PC-3 (cell line): ENCODE measurements at regions not wholly inside any gene's neighbourhood (a gene's known extent, or its start where the extent isn't known, plus 50 kb on each side); places are given as distances from the start of the nearest gene placed in this dataset.

Experiments
- ATAC-seq: fragments of 200-7000 bp; cut with Tn5 transposase; 2 replicates; pipeline ENCODE4 v1.9.1; 2020; ENCODE audit warnings: mild to moderate bottlenecking, moderate library complexity
- BruUV-seq: library from RNA; stranded (reverse); fragments of 400-500 nt; replicated peaks from 2 replicates; lab custom pipeline; 2021; lab: Mats Ljungman, UMichigan
- CTCF ChIA-PET: fragments of 300-600 bp; sonication (Branson Sonifier 250); formaldehyde crosslinking; loops from one replicate; lab custom pipeline; 2022; ENCODE audit warnings: antibody characterized with exemption; lab: Charles Lee
- POLR2A ChIA-PET: fragments of 300-600 bp; sonication (Branson Sonifier 250); formaldehyde crosslinking; loops from one replicate; lab custom pipeline; 2022; ENCODE audit warnings: antibody characterized with exemption; ENCODE audit not compliant: unreplicated experiment; lab: Charles Lee
- DNase-seq: peaks from one replicate; pipeline ENCODE4 v3.0.0-alpha.2; 2015
- H2AFZ ChIP-seq: fragments of 300-600 bp; sonication (generic); 2 replicates; pipeline ENCODE4 v1.6.0; 2016; ENCODE audit warnings: antibody characterized with exemption, low read length
- H3F3A ChIP-seq: fragments of 300-600 bp; sonication (generic); one replicate; pipeline ENCODE4 v1.6.0; 2017; ENCODE audit warnings: antibody characterized with exemption, low read length, control low read depth, mild to moderate bottlenecking; ENCODE audit not compliant: unreplicated experiment
- H3K27ac ChIP-seq: fragments of 300-600 bp; sonication (generic); 2 replicates; pipeline ENCODE4 v1.5.1; 2016; ENCODE audit warnings: mild to moderate bottlenecking, low read length
- H3K27me3 ChIP-seq: fragments of 300-600 bp; sonication (generic); 2 replicates; pipeline ENCODE4 v1.6.1; 2016; ENCODE audit warnings: low read length, mixed read lengths
- H3K36me3 ChIP-seq: fragments of 300-600 bp; sonication (generic); 2 replicates; pipeline ENCODE4 v1.6.1; 2016; ENCODE audit warnings: low read depth, mixed run types, low read length, mixed read lengths
- H3K4me1 ChIP-seq: fragments of 300-600 bp; sonication (generic); 2 replicates; pipeline ENCODE4 v1.5.1; 2016; ENCODE audit warnings: low read length; ENCODE audit not compliant: insufficient read depth
- H3K4me2 ChIP-seq: fragments of 300-600 bp; sonication (generic); 2 replicates; pipeline ENCODE4 v1.6.0; 2016; ENCODE audit warnings: low read length
- H3K4me3 ChIP-seq: fragments of 300-600 bp; sonication (generic); 2 replicates; pipeline ENCODE4 v1.5.1; 2016; ENCODE audit warnings: mild to moderate bottlenecking, low read length, mixed read lengths
- H3K79me2 ChIP-seq: fragments of 300-600 bp; sonication (generic); 2 replicates; pipeline ENCODE4 v1.6.1; 2017; ENCODE audit warnings: low read length, mixed read lengths
- H3K9ac ChIP-seq: fragments of 300-600 bp; sonication (generic); 2 replicates; pipeline ENCODE4 v1.6.0; 2016; ENCODE audit warnings: mild to moderate bottlenecking, low read length
- H3K9me2 ChIP-seq: fragments of 300-600 bp; sonication (generic); replicated peaks from 2 replicates; pipeline ENCODE4 v1.6.1; 2016; ENCODE audit warnings: mixed run types, low read length, mixed read lengths
- H3K9me3 ChIP-seq: fragments of 300-600 bp; sonication (generic); 2 replicates; pipeline ENCODE4 v1.6.1; 2016; ENCODE audit warnings: low read length, mixed read lengths
- H4K20me1 ChIP-seq: fragments of 300-600 bp; sonication (generic); 2 replicates; pipeline ENCODE4 v1.6.1; 2016; ENCODE audit warnings: low read length, mixed read lengths
- EZH2 ChIP-seq: fragments of 300-600 bp; sonication (generic); IDR thresholded peaks from one replicate; pipeline ENCODE4 v1.6.1; 2017; ENCODE audit warnings: antibody characterized with exemption, mild to moderate bottlenecking, low read length; ENCODE audit not compliant: unreplicated experiment
- EZH2phosphoT487 ChIP-seq: fragments of 300-600 bp; sonication (generic); IDR thresholded peaks from 2 replicates; pipeline ENCODE4 v1.6.1; 2018; ENCODE audit warnings: mild to moderate bottlenecking, antibody characterized with exemption, low read length, borderline replicate concordance
- intact Hi-C: fragments of 100-400 bp; cut with micrococcal nuclease; formaldehyde crosslinking; loops from 2 replicates; pipeline ENCODE4 v1.9.0; 2023
- TF ChIP-seq, protein P1 (sequence below): fragments of 300-600 bp; sonication (generic); conservative IDR thresholded peaks from 2 replicates; pipeline ENCODE4 v1.5.1; 2017; ENCODE audit warnings: antibody characterized with exemption, low read depth, mild to moderate bottlenecking, low read length

DNA sequence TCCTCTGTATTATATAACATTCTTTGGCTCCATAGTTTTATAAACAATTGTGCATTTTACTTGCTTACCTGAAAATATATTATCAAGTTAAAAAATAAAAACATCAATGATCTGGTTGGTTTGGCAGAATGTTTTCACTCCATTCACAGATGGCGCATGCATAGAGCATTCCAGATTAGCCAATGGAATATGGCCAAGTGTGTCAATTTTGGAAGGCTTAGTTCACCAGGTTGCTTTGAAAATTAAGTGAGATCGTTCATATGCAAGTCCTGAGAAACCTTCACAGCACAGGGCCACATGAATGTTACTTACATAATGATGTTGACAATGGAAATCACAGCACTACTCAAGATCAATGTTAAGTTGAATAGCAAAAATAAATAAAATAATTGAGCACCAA lies 335.7 kb downstream of the GRB14 start:
- no peaks in the 10 kb centered on the region for H3K4me1 ChIP-seq
- H3K4me3 ChIP-seq = no peak overlapping the region
- H3K9me3 ChIP-seq = no peaks in the 10 kb centered on the region
- no peak overlapping the region for H2AFZ ChIP-seq
- H3F3A ChIP-seq = no peaks in the 10 kb centered on the region
- DNase-seq (no peak), ATAC-seq (no peak)
- H3K27ac ChIP-seq = no peak overlapping the region
- H3K27me3 ChIP-seq = peaks cover 11% of the 10 kb centered on the region; the same call in 1 of the 2 replicates
- TF ChIP-seq EZH2phosphoT487 (no peak), EZH2 (no peak)
- TF ChIP-seq, protein P1, sequence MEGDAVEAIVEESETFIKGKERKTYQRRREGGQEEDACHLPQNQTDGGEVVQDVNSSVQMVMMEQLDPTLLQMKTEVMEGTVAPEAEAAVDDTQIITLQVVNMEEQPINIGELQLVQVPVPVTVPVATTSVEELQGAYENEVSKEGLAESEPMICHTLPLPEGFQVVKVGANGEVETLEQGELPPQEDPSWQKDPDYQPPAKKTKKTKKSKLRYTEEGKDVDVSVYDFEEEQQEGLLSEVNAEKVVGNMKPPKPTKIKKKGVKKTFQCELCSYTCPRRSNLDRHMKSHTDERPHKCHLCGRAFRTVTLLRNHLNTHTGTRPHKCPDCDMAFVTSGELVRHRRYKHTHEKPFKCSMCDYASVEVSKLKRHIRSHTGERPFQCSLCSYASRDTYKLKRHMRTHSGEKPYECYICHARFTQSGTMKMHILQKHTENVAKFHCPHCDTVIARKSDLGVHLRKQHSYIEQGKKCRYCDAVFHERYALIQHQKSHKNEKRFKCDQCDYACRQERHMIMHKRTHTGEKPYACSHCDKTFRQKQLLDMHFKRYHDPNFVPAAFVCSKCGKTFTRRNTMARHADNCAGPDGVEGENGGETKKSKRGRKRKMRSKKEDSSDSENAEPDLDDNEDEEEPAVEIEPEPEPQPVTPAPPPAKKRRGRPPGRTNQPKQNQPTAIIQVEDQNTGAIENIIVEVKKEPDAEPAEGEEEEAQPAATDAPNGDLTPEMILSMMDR = no peak
- ChIA-PET CTCF (no interaction called here), POLR2A (no interaction called here)
- H4K20me1 ChIP-seq = no peaks in the 10 kb centered on the region
- H3K36me3 ChIP-seq = no peaks in the 10 kb centered on the region
- H3K9me2 ChIP-seq = no peaks in the 10 kb centered on the region
- H3K4me2 ChIP-seq = no peak overlapping the region
- no peaks in the 10 kb centered on the region for H3K79me2 ChIP-seq
- no peak overlapping the region for H3K9ac ChIP-seq
- no TSS peak for BruUV-seq
- intact Hi-C loops = no loop called here

DNA sequence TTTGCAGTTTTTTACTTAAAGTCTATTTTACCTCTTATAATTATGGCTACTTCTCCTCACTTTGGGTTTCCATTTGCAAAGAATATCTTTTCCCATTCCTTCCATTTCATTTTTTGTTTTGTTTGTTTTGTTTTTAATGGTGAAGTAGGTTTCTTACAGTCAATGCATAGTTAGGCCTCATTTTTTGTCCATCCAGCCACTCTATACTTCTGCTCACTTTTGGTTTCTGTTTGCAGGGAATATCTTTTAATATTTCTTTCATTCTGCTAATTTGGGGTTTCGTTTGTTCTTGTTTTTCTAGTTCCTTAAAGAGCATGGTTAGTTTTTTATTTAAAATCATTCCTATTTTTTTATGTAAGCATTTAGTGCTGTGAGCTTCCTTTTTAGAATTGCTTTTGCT lies 339.4 kb downstream of the GRB14 start:
- no peaks in the 10 kb centered on the region for H3K4me1 ChIP-seq
- H3K4me2 ChIP-seq = no peak overlapping the region
- no peak overlapping the region for H2AFZ ChIP-seq
- POLR2A ChIA-PET = no interaction called here
- H3K9me2 ChIP-seq = no peaks in the 10 kb centered on the region
- BruUV-seq = no TSS peak
- H3K9ac ChIP-seq = no peak overlapping the region
- no peak for DNase-seq
- intact Hi-C loops = no loop called here
- H4K20me1 ChIP-seq = no peaks in the 10 kb centered on the region
- no peaks in the 10 kb centered on the region for H3K27me3 ChIP-seq
- H3K27ac ChIP-seq = no peak overlapping the region
- no peaks in the 10 kb centered on the region for H3F3A ChIP-seq
- TF ChIP-seq EZH2 = no peak
- TF ChIP-seq, protein P1 = no peak
- TF ChIP-seq EZH2phosphoT487 = no peak
- H3K36me3 ChIP-seq = no peaks in the 10 kb centered on the region
- H3K9me3 ChIP-seq = no peaks in the 10 kb centered on the region
- H3K79me2 ChIP-seq = no peaks in the 10 kb centered on the region
- ATAC-seq = no peak
- no peak overlapping the region for H3K4me3 ChIP-seq
- CTCF ChIA-PET = no interaction called here

DNA sequence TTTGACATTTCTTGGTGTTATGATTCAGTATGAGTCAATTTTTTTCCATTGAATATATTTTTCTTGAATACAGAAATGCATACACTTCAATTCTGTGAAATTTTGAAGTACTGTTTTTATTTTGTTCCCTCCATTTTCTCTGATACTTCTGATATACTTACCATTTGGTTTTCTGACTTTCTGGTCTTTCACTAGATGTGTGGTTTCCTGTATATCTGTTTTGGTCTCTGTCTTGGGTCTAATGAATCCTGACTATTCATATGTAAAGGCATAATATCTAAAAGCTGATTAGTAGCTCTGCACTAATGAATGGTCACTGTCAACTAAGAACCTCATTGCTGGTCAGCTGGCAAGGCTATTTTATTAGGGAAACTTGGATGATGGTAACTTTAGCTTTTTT lies 345.6 kb downstream of the GRB14 start:
- CTCF ChIA-PET = no interaction called here
- POLR2A ChIA-PET = no interaction called here
- Histone ChIP-seq H3K36me3 (no peaks in the 10 kb centered on the region), H3K79me2 (no peaks in the 10 kb centered on the region), H3K4me1 (no peaks in the 10 kb centered on the region), H2AFZ (no peak overlapping the region), H3K9me2 (no peaks in the 10 kb centered on the region), H3K9ac (no peak overlapping the region), H3K27ac (no peak overlapping the region), H3K4me2 (no peak overlapping the region), H4K20me1 (no peaks in the 10 kb centered on the region), H3K27me3 (no peaks in the 10 kb centered on the region), H3K4me3 (no peak overlapping the region), H3F3A (no peaks in the 10 kb centered on the region), H3K9me3 (no peaks in the 10 kb centered on the region)
- TF ChIP-seq, protein P1 = no peak
- TF ChIP-seq EZH2phosphoT487 = no peak
- no peak for TF ChIP-seq EZH2
- no TSS peak for BruUV-seq
- no peak for ATAC-seq
- intact Hi-C loops = no loop called here
- no peak for DNase-seq
